Coronary artery (tissue), 2 donors: ENCODE measurements at regions not wholly inside any gene's neighbourhood (a gene's known extent, or its start where the extent isn't known, plus 50 kb on each side); places are given as distances from the start of the nearest gene placed in this dataset.

ENCODE experiments used
- DNase-seq: peaks from one replicate; pipeline ENCODE4 v3.0.0-alpha.2; 2017; ENCODE audit warnings: low spot score
- H3K27ac ChIP-seq, 2 donors: fragments of 200-600 bp; sonication (generic); one replicate each; pipeline ENCODE4 v1.5.1; 2016 to 2019
- H3K4me3 ChIP-seq: fragments of 200-600 bp; sonication (generic); 2 replicates; pipeline ENCODE4 v1.5.1; 2016; ENCODE audit warnings: mild to moderate bottlenecking, moderate library complexity
- CTCF ChIP-seq: fragments of 200-600 bp; sonication (generic); IDR thresholded peaks from one replicate; pipeline ENCODE4 v1.5.1; 2019; ENCODE audit warnings: antibody characterized with exemption

- no peak overlapping the region for H3K27ac ChIP-seq
- H3K4me3 ChIP-seq, result no peak overlapping the region
- no peak for DNase-seq
- TF ChIP-seq CTCF, result no peak
Observed at GRCh38 chr17:77755410-77755963, 203.0 kb upstream of the TNRC6C start.

DNA sequence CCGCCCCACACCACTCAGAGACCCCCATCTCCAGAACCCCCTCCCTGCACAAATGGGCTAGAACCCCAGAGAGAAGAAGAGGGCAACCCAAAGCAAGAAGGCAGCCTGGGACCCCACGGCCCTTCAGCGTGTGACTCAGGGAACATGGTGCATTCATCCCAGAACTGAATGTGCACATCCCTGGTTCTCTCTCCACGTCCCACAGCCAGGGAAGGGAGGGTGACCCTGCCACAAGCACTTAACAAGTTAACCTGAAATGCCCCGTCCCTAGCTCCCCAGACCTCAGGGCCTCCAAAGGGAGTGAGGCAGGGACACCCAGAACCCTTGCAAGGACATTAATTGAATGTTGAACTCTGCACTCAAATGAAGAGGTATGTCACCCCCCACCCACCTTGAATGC lies 202.5 kb upstream of the TNRC6C start:
- no peak for DNase-seq
- no peak for TF ChIP-seq CTCF
- H3K27ac ChIP-seq, result no peak overlapping the region
- no peak overlapping the region for H3K4me3 ChIP-seq

- H3K4me3 ChIP-seq, result no peak overlapping the region
- no peak for TF ChIP-seq CTCF
- H3K27ac ChIP-seq, result no peak overlapping the region
- DNase-seq, result no peak
Observed at GRCh38 chr17:77756846-77757560, 201.5 kb upstream of the TNRC6C start.

GRCh38 chr17:77757561-77757898 lies 201.0 kb upstream of the TNRC6C start:
- no peak for DNase-seq
- H3K4me3 ChIP-seq, result no peak overlapping the region
- H3K27ac ChIP-seq, result no peak overlapping the region
- no peak for TF ChIP-seq CTCF

GRCh38 chr17:77763023-77763422 lies 195.5 kb upstream of the TNRC6C start:
- DNase-seq, result no peak
- TF ChIP-seq CTCF, result no peak
- Histone ChIP-seq H3K27ac (no peak overlapping the region), H3K4me3 (no peak overlapping the region)

DNA sequence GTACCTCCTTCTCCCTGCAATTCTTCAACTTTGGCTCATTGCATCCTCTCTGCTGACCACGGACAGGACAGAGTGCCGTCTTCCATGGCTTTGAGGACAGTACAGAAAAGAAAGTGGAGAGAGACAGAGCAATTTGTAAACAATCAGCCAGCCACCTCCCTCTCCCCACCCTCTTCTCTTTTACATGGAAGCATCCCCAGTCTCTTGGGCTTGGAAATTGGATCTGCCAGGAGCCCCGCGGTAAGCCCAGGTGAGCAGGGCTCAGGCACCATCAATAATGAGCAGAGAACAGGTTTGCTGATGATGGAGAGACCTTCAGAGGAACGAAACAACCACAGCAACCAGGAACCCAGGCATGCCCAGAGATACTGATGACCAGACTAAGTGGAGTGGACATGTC lies 194.9 kb upstream of the TNRC6C start:
- Histone ChIP-seq H3K4me3 (no peak overlapping the region), H3K27ac (no peak overlapping the region)
- DNase-seq, result no peak
- TF ChIP-seq CTCF, result no peak

- no peak for DNase-seq
- no peak overlapping the region for H3K4me3 ChIP-seq
- H3K27ac ChIP-seq, result no peak overlapping the region
- TF ChIP-seq CTCF, result no peak
Observed at GRCh38 chr17:77765292-77765691, 193.2 kb upstream of the TNRC6C start.
